Ovary (tissue), 3 donors: ENCODE measurements at regions not wholly inside any gene's neighbourhood (a gene's known extent, or its start where the extent isn't known, plus 50 kb on each side); places are given as distances from the start of the nearest gene placed in this dataset.

Experiments used
- CTCF ChIP-seq, 3 donors: fragments of 450-650 bp in 2 of 3; fragments of 200-600 bp in 1 of 3; IDR thresholded peaks; one replicate each; pipeline versions ENCODE4 v1.5.1 to v1.8.0; 2016 to 2022; ENCODE audit warnings: antibody characterized with exemption in 3 of 3, mild to moderate bottlenecking in 1 of 3
- EP300 ChIP-seq: sonication (generic); formaldehyde crosslinking; IDR thresholded peaks from one replicate; pipeline ENCODE4 v1.6.1; 2017; ENCODE audit warnings: antibody characterized with exemption
- POLR2A ChIP-seq: fragments of 450-650 bp; IDR thresholded peaks from one replicate; pipeline ENCODE4 v1.6.1; 2017; ENCODE audit warnings: antibody characterized with exemption, mild to moderate bottlenecking, moderate library complexity
- donor health status: DM: no; HTN: no; CAD: no.

DNA sequence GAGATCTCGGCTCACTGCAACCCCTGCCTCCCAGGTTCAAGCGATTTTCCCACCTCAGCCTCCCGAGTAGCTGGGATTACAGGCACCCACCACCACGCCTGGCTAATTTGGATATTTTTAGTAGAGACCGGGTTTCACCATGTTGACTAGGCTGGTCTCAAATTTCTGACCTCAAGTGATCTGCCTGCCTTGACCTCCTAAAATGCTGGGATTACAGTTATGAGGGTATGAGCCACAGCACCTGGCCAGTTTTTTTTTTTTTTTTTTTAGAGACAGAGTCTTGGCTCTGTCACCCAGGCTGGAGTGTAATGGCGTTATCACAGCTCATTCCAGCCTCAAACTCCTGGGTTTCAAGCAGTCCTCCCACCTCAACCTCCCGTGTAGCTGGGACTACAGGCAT is 54.9 kb upstream of the PRR5 start:
- TF ChIP-seq CTCF (IDR thresholded peaks at IDR 0.05) (no peak), EP300 (no peak), POLR2A (no peak)
